ENCODE measurements at regions not wholly inside any gene's neighbourhood (a gene's known extent, or its start where the extent isn't known, plus 50 kb on each side); places are given as distances from the start of the nearest gene placed in this dataset.

DNA sequence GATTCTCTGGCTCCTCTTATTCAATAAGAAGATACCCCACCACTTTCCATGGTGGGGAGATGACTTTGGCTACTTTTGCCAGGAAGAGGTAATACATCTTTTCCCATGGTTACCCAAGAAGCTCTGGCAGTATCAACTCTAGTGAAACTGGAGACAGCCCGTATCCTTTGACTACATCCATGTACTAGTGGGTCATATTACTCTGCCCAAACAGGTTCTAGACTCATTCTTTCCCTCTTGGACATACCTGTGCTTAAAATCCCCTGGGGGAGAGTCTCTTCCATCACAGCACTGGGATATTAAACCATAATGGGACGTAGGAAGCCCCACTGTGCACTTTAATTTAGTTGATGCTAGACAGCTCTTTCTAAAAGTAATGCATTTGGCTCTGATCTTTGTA is 144.7 kb upstream of the KLF12 start:
- TF ChIP-seq, protein P1, sequence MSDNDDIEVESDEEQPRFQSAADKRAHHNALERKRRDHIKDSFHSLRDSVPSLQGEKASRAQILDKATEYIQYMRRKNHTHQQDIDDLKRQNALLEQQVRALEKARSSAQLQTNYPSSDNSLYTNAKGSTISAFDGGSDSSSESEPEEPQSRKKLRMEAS (IDR thresholded peaks at IDR 0.05; ENCODE audit: low read depth, low read length): no peak
- TF ChIP-seq POLR2A (IDR thresholded peaks at IDR 0.05; ENCODE audit: extremely low read depth, insufficient read length) (no peak), MYC (IDR thresholded peaks at IDR 0.05; ENCODE audit: low read depth, low read length) (no peak)
- TF ChIP-seq, protein P2, sequence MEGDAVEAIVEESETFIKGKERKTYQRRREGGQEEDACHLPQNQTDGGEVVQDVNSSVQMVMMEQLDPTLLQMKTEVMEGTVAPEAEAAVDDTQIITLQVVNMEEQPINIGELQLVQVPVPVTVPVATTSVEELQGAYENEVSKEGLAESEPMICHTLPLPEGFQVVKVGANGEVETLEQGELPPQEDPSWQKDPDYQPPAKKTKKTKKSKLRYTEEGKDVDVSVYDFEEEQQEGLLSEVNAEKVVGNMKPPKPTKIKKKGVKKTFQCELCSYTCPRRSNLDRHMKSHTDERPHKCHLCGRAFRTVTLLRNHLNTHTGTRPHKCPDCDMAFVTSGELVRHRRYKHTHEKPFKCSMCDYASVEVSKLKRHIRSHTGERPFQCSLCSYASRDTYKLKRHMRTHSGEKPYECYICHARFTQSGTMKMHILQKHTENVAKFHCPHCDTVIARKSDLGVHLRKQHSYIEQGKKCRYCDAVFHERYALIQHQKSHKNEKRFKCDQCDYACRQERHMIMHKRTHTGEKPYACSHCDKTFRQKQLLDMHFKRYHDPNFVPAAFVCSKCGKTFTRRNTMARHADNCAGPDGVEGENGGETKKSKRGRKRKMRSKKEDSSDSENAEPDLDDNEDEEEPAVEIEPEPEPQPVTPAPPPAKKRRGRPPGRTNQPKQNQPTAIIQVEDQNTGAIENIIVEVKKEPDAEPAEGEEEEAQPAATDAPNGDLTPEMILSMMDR (IDR thresholded peaks at IDR 0.05; ENCODE audit: low read depth, low read length): no peak
- DNase-seq (ENCODE audit: low read depth): no peak
- no peak overlapping the region for H3K4me3 ChIP-seq (ENCODE audit: low read depth, low read length)

DNA sequence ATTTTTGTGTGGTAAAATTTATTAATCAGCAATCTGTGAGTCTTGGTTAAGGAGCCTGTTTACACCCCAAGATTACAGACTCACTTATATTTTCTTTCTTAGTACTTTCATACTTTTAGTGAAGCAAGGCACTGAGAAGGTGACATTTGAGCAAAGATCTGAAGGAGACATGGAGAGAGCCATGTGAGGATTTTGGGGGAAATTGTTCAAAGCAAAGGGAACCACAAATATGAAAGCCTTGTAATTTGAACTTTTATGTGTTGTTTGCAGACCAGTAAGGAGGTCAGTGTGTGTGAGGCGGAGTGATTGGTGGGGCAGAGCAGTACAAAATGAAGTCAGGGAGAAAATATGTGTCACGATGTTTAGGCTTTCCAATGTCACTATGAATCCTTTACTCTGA is 140.7 kb upstream of the KLF12 start:
- TF ChIP-seq, protein P2 (IDR thresholded peaks at IDR 0.05; ENCODE audit: low read depth, low read length): no peak
- TF ChIP-seq, protein P1 (IDR thresholded peaks at IDR 0.05; ENCODE audit: low read depth, low read length): no peak
- TF ChIP-seq MYC (IDR thresholded peaks at IDR 0.05; ENCODE audit: low read depth, low read length) (no peak), POLR2A (IDR thresholded peaks at IDR 0.05; ENCODE audit: extremely low read depth, insufficient read length) (no peak)
- H3K4me3 ChIP-seq (ENCODE audit: low read depth, low read length): no peak overlapping the region
- DNase-seq (ENCODE audit: low read depth): no peak

DNA sequence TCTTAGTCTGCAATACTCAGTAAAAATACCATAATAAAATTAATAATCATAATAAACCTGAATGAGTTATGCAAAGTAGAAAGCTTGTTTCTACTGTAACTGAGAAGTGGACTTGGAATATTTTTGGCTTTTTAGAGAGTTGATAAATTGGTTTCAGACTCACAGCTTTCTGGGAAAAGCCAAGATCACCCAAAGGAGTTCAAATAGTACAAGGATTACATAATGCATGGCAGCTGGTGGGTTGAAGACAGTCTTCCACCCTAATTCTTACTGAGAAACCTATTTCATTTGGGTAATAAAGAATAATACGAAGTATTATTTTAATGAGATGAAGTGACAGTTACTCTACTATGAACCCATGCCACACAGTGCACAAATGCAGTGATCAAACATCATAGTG is 139.4 kb upstream of the KLF12 start:
- H3K4me3 ChIP-seq (ENCODE audit: low read depth, low read length): no peak overlapping the region
- no peak for DNase-seq (ENCODE audit: low read depth)
- TF ChIP-seq, protein P1 (IDR thresholded peaks at IDR 0.05; ENCODE audit: low read depth, low read length): no peak
- TF ChIP-seq POLR2A (IDR thresholded peaks at IDR 0.05; ENCODE audit: extremely low read depth, insufficient read length) (no peak), MYC (IDR thresholded peaks at IDR 0.05; ENCODE audit: low read depth, low read length) (no peak)
- TF ChIP-seq, protein P2 (IDR thresholded peaks at IDR 0.05; ENCODE audit: low read depth, low read length): no peak

DNA sequence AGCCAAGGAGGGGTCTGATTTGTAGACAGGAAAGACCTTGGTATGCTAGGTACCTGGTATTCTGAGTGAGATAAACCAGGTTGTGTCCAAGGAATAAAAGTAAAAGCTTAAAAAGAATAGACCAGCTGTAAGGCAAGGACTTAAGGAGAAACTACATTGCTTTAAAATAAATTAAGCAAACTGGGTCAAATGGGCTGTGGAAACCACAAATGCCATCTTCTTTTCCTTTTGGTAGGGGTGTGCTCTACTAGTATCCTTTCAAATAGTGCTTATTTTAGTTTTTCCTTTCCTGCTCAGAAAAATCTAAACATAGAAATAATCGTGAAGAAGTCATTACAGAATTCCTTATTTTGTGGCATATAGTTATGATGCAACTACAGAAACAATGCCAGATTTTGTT is 138.6 kb upstream of the KLF12 start:
- TF ChIP-seq POLR2A (IDR thresholded peaks at IDR 0.05; ENCODE audit: extremely low read depth, insufficient read length): no peak
- TF ChIP-seq, protein P2 (IDR thresholded peaks at IDR 0.05; ENCODE audit: low read depth, low read length): no peak
- TF ChIP-seq, protein P1 (IDR thresholded peaks at IDR 0.05; ENCODE audit: low read depth, low read length): no peak
- no peak for TF ChIP-seq MYC (IDR thresholded peaks at IDR 0.05; ENCODE audit: low read depth, low read length)
- no peak overlapping the region for H3K4me3 ChIP-seq (ENCODE audit: low read depth, low read length)
- no peak for DNase-seq (ENCODE audit: low read depth)

DNA sequence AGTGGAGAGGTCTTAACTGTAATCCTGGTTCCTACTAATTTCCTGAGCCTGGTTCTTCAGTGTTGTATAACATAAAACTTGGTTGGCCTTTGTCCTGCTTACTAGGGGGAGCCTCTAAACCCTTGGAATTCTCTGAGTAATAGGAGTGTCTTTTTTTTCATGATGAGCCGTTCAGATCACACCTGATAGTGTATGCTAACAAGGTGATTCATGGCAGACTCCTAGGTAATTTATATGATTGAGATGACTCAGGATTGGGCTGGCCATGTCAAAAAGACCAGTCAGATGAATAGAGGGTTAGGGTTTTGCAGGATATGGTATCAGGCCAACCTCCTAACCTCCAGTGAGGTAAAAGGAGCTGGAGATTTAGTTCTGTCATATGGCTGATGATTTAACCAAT is 135.8 kb upstream of the KLF12 start:
- TF ChIP-seq, protein P1 (IDR thresholded peaks at IDR 0.05; ENCODE audit: low read depth, low read length): no peak
- TF ChIP-seq POLR2A (IDR thresholded peaks at IDR 0.05; ENCODE audit: extremely low read depth, insufficient read length) (no peak), MYC (IDR thresholded peaks at IDR 0.05; ENCODE audit: low read depth, low read length) (no peak)
- TF ChIP-seq, protein P2 (IDR thresholded peaks at IDR 0.05; ENCODE audit: low read depth, low read length): no peak
- no peak overlapping the region for H3K4me3 ChIP-seq (ENCODE audit: low read depth, low read length)
- DNase-seq (ENCODE audit: low read depth): no peak

DNA sequence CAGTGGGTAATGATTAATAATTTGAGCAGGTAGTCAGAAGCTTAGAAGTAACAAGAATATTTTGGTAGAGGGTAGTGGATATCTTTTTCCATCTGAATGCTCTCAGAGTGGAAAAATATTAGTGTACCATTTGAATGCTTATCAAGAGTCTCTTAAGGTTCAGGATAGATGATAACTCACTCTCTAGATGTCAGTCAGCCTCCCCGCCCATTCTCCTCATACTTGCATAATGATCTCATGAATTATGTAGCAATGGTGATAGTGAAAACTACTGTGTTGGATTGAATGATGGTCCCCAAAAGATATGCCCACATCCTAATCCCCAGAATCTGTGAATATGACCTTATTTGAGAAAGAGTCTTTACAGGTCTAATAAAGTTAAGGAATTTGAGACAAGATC is 132.7 kb upstream of the KLF12 start:
- DNase-seq (ENCODE audit: low read depth): no peak
- no peak for TF ChIP-seq MYC (IDR thresholded peaks at IDR 0.05; ENCODE audit: low read depth, low read length)
- no peak overlapping the region for H3K4me3 ChIP-seq (ENCODE audit: low read depth, low read length)

All from NB4 (cell line).